RWPE2 (cell line): ENCODE measurements at regions not wholly inside any gene's neighbourhood (a gene's known extent, or its start where the extent isn't known, plus 50 kb on each side); places are given as distances from the start of the nearest gene placed in this dataset.

ENCODE experiments used
- ATAC-seq: fragments of 200-7000 bp; cut with Tn5 transposase; 3 replicates; pipeline ENCODE4 v1.9.1; 2021; ENCODE audit warnings: low read depth
- DNase-seq: peaks from one replicate; pipeline ENCODE4 v3.0.0-alpha.2; 2020; ENCODE audit warnings: low spot score
- H3K27ac ChIP-seq: fragments of 450-650 bp; 2 replicates; pipeline ENCODE4 v1.5.1; 2017; ENCODE audit warnings: mild to moderate bottlenecking; ENCODE audit not compliant: poor library complexity, severe bottlenecking
- H3K27me3 ChIP-seq: fragments of 250-450 bp; sonication (Bioruptor Pico); 2 replicates; pipeline ENCODE4 v1.5.1; 2021; ENCODE audit warnings: mild to moderate bottlenecking, moderate library complexity; ENCODE audit not compliant: insufficient read depth, poor library complexity, severe bottlenecking
- H3K36me3 ChIP-seq: fragments of 250-450 bp; sonication (Bioruptor Pico); 2 replicates; pipeline ENCODE4 v1.5.1; 2020; ENCODE audit warnings: low read depth, mild to moderate bottlenecking, moderate library complexity
- H3K4me1 ChIP-seq: fragments of 250-450 bp; sonication (Bioruptor Pico); 2 replicates; pipeline ENCODE4 v1.5.1; 2021; ENCODE audit warnings: mild to moderate bottlenecking, moderate library complexity; ENCODE audit not compliant: insufficient read depth, poor library complexity, severe bottlenecking
- H3K4me3 ChIP-seq: fragments of 250-450 bp; sonication (Bioruptor Pico); 2 replicates; pipeline ENCODE4 v1.5.1; 2021; ENCODE audit warnings: mild to moderate bottlenecking, moderate library complexity; ENCODE audit not compliant: severe bottlenecking
- H3K9me3 ChIP-seq: fragments of 250-450 bp; sonication (Bioruptor Pico); 2 replicates; pipeline ENCODE4 v1.5.1; 2021; ENCODE audit warnings: mild to moderate bottlenecking, moderate library complexity; ENCODE audit not compliant: severe bottlenecking
- TF ChIP-seq, protein P1 (sequence below): fragments of 450-650 bp; IDR thresholded peaks from one replicate; pipeline ENCODE4 v1.5.1; 2017; ENCODE audit warnings: mild to moderate bottlenecking, moderate library complexity; ENCODE audit not compliant: poor library complexity, severe bottlenecking

DNA sequence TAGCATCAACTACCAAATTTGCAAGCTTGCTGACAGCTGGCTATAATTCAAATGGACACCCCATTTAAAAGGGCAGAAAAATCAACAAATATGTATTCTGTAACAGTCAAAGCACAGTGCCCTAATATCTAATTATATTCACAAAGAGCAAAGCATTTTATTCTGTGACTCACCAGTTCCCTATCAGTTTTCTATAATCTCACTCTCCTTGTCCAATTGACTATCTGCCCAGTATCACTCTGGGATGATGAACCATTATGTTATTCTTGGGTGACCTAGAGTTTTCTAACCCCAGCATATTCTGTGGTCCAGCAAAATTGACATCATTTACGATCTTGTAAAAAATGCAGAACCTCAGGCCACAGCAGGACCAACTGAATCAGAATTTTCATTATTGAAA is 82.0 kb upstream of the FREM3 start:
- ATAC-seq: no peak
- no peaks in the 10 kb centered on the region for H3K9me3 ChIP-seq

DNA sequence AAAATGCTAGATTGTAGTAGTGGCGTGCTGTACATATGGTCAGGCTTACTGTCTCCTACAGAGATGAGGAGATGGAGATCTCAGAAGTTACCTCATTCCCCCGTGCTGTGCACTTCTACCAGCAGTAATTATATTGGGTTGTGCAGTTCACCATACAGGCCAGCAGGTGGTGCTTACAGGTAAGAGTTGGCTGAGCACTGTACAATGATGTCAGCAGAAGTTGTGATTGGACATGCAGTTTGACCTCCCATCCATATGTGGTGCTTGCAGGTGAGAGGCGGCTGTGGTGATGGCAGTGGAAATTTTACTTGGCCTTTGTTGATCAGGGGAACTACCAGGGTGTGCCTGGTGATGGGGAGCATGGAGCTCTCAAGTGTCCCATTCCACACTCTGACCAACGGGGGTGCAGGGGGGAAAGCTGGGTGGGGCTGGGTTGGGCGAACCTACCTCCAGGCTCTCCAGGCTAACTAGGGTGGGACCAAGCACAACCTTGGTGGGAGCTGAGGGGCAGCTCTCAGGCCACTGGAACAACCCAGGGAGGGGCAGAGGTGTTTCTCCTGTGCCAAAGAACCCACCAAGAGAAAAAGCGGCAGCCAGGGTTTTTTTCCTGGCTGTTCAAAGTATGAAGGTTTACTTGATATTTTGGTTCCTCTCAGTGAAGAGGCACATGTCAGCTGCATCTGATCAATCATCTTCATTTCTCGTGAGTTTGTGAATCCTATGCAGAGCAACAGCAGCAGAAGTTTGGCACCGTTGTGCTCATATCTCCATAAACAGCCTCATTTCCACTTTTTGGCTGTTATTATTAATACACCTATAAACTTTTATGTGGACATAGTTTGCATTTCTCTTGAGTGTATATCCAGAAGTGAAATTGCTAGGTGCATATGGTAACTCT is 73.8 kb upstream of the FREM3 start:
- Histone ChIP-seq H3K27me3 (no peaks in the 10 kb centered on the region), H3K4me1 (no peaks in the 10 kb centered on the region), H3K36me3 (no peaks in the 10 kb centered on the region), H3K4me3 (no peak overlapping the region), H3K9me3 (no peaks in the 10 kb centered on the region), H3K27ac (no peak overlapping the region)
- DNase-seq (no peak), ATAC-seq (peak; percentile 85)
- TF ChIP-seq, protein P1, sequence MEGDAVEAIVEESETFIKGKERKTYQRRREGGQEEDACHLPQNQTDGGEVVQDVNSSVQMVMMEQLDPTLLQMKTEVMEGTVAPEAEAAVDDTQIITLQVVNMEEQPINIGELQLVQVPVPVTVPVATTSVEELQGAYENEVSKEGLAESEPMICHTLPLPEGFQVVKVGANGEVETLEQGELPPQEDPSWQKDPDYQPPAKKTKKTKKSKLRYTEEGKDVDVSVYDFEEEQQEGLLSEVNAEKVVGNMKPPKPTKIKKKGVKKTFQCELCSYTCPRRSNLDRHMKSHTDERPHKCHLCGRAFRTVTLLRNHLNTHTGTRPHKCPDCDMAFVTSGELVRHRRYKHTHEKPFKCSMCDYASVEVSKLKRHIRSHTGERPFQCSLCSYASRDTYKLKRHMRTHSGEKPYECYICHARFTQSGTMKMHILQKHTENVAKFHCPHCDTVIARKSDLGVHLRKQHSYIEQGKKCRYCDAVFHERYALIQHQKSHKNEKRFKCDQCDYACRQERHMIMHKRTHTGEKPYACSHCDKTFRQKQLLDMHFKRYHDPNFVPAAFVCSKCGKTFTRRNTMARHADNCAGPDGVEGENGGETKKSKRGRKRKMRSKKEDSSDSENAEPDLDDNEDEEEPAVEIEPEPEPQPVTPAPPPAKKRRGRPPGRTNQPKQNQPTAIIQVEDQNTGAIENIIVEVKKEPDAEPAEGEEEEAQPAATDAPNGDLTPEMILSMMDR: peak; percentile 64

More for the DNA sequence above, 82.0 kb upstream of the FREM3 start:
- Histone ChIP-seq H3K36me3 (no peaks in the 10 kb centered on the region), H3K27ac (no peak overlapping the region), H3K4me3 (no peak overlapping the region), H3K27me3 (no peaks in the 10 kb centered on the region), H3K4me1 (no peaks in the 10 kb centered on the region)
- no peak for DNase-seq
- TF ChIP-seq, protein P1: no peak

DNA sequence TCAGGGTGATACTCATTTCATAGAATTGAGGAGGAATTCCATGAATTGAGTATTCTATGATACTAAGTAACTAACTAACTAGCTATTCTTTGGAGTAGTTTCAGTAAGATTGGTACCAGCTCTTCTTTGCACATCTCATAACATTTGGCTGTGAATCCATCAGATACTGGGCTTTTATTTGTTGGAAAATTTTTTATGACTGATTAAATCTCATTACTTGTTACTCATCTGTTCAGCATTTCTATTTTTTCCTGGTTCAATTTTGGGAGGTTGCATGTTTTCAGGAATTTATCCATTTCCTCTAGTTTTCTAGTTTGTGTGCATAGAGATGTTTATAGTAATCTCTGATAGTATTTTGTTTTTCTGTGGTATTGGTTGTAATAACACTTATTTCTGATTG is 70.8 kb upstream of the FREM3 start:
- H3K4me3 ChIP-seq: no peak overlapping the region
- DNase-seq (no peak), ATAC-seq (no peak)
- no peaks in the 10 kb centered on the region for H3K36me3 ChIP-seq
- no peaks in the 10 kb centered on the region for H3K4me1 ChIP-seq
- no peaks in the 10 kb centered on the region for H3K27me3 ChIP-seq
- H3K27ac ChIP-seq: no peak overlapping the region
- no peaks in the 10 kb centered on the region for H3K9me3 ChIP-seq
- TF ChIP-seq, protein P1: no peak

DNA sequence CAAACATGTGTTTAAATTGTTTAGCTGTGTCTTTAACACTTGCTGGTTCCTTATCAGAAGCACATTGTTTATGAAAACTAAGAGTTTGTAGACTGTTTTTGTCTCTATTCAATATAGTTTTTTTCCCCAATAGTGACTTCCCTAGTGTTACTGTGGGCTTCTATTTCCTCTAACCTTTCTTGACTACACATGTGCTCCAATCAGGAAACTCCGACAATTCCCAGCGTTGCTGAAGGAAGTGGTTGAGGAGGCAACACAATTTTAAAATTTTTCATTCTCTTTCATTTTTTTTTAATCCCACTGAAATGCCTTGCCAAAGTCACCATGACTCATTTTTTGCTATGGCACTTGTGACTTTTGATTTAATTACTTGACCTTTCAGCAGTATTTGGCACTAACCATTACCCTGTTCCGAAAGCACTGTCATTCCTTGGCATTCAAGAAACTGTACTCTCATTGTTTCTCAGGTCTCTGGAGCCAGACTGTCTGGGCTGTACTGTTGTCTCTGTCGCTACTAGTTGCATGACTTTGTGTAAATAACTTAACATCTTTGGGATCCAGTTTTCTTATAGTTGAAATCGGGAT is 67.6 kb upstream of the FREM3 start:
- DNase-seq: no peak
- Histone ChIP-seq H3K27ac (no peak overlapping the region), H3K4me1 (no peaks in the 10 kb centered on the region), H3K4me3 (no peak overlapping the region), H3K36me3 (no peaks in the 10 kb centered on the region), H3K9me3 (no peaks in the 10 kb centered on the region), H3K27me3 (no peaks in the 10 kb centered on the region)
- TF ChIP-seq, protein P1: no peak
- no peak for ATAC-seq

DNA sequence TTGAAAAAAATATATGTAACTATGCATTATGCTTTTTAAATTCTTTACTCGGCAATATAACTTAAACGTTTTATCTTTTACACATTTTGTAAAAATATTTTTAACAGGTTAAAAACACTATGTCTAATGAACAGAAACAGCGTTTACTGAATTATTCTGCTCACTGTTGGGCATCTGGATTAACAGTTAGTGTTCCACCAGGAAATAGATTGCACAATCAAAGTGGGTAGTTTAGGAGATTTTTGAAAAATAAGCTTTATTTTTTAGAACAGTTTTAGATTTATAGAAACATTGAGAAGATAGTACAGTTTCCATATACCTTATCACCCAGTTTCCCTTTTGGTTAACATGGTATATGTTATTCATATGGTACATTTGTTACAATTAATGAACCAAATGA is 63.1 kb upstream of the FREM3 start:
- Histone ChIP-seq H3K4me3 (no peak overlapping the region), H3K4me1 (no peaks in the 10 kb centered on the region), H3K9me3 (no peaks in the 10 kb centered on the region), H3K36me3 (no peaks in the 10 kb centered on the region), H3K27me3 (no peaks in the 10 kb centered on the region), H3K27ac (no peak overlapping the region)
- ATAC-seq: no peak
- TF ChIP-seq, protein P1: no peak
- no peak for DNase-seq
